Heart left ventricle (tissue), 13 donors: ENCODE measurements at regions not wholly inside any gene's neighbourhood (a gene's known extent, or its start where the extent isn't known, plus 50 kb on each side); places are given as distances from the start of the nearest gene placed in this dataset.

ENCODE experiments used
- POLR2A ChIP-seq, 2 donors: fragments of 450-650 bp; IDR thresholded peaks; one replicate each; pipeline ENCODE4 v1.6.1; 2017; ENCODE audit warnings: antibody characterized with exemption in 2 of 2, mild to moderate bottlenecking in 2 of 2, moderate library complexity in 2 of 2
- TF ChIP-seq, protein P1 (sequence below), 12 donors: fragments of 200-600 bp; sonication (generic) in 4 of 12; IDR thresholded peaks; one replicate each; pipeline versions ENCODE4 v1.5.0 to v1.8.0; 2018 to 2022; ENCODE audit warnings: antibody characterized with exemption in 12 of 12, mild to moderate bottlenecking in 5 of 12
- donor health status: ischemic (EF 13 %, LVEDD 7.1; RV severe dilation, severe dysfunction).
- donor health status: DM: no; HTN: yes; CAD: no.
- donor health status: DM: no; HTN: no; CAD: no.
- donor health status: ischemic (EF 25% LVEDD 6.9; RV normal size, moderate dysfunction).
- donor health status: ischemic (EF 25% LVEDD 5.7; RV mildly dilated, moderate dysfunction).
- donor health status: ischemic (EF 35%, LVEDD 5.7; RV mildly dilated, moderate dysfunction).
- donor health status: nonischemic (EF 11% LVEDD 7.7; RV severe dilation, severe dysfunction).
- donor health status: DM: yes; HTN: yes; CAD: no.
- donor health status: PGD.
- donor health status: ischemic (EF 29% LVEDD 5.4; RV normal size, mild dysfunction).
- donor health status: nonischemic (EF 23%, LVEDD 6.1; RV moderate dilation, normal function).

DNA sequence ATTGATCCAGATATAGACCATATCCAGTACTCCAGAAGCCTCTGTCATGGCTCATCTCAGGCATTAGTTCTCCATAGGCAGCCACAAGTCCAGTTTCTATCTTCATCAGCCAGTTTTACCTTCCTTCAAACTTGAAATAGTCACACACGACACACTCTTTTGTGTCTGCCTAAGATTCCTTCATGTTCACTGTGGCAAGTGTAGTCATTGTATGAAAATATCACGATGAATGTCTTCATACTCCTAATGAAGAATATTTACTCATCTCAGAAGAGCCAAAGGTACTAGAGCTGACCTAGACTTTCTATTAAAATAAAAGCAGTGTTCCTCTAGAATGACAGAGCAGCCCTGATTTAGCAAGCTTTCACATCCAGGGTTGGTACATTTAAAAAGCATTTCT is 230.7 kb downstream of the SNX13 start:
- TF ChIP-seq, protein P1, sequence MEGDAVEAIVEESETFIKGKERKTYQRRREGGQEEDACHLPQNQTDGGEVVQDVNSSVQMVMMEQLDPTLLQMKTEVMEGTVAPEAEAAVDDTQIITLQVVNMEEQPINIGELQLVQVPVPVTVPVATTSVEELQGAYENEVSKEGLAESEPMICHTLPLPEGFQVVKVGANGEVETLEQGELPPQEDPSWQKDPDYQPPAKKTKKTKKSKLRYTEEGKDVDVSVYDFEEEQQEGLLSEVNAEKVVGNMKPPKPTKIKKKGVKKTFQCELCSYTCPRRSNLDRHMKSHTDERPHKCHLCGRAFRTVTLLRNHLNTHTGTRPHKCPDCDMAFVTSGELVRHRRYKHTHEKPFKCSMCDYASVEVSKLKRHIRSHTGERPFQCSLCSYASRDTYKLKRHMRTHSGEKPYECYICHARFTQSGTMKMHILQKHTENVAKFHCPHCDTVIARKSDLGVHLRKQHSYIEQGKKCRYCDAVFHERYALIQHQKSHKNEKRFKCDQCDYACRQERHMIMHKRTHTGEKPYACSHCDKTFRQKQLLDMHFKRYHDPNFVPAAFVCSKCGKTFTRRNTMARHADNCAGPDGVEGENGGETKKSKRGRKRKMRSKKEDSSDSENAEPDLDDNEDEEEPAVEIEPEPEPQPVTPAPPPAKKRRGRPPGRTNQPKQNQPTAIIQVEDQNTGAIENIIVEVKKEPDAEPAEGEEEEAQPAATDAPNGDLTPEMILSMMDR (IDR thresholded peaks at IDR 0.05), result no peak
- TF ChIP-seq POLR2A (IDR thresholded peaks at IDR 0.05), result no peak
